ENCODE measurements at regions not wholly inside any gene's neighbourhood (a gene's known extent, or its start where the extent isn't known, plus 50 kb on each side); places are given as distances from the start of the nearest gene placed in this dataset.
"Not testable (repeated sequence)": the region's sequence is repeated elsewhere in the genome, so short reads cannot be mapped to it uniquely, and the experiment has no call there.

DNA sequence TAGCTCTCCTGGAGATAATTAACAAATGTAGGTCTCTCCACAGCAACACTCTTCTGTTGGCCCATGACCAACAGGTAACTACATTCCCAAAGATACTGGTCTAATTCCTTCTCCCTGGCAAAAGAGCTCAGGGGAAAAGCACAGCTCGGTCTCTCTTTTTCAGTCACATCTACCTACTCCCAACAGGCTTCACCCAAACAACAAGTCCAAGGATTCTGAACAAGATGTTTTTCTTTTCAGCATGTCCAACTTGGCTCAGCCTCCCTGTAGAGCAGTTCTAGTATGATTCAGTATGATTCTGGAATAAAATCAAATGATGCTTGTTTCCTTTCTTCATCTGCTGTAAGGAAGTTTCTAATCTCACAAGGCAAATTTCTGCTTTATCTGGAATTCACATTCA lies 1704.8 kb upstream of the PIK3C3 start:
- no peak overlapping the region for H3K4me3 ChIP-seq (replicated peaks in 1 of 2; ENCODE audit: low read depth in 2 of 2, low read length in 2 of 2)
- TF ChIP-seq, protein P1, sequence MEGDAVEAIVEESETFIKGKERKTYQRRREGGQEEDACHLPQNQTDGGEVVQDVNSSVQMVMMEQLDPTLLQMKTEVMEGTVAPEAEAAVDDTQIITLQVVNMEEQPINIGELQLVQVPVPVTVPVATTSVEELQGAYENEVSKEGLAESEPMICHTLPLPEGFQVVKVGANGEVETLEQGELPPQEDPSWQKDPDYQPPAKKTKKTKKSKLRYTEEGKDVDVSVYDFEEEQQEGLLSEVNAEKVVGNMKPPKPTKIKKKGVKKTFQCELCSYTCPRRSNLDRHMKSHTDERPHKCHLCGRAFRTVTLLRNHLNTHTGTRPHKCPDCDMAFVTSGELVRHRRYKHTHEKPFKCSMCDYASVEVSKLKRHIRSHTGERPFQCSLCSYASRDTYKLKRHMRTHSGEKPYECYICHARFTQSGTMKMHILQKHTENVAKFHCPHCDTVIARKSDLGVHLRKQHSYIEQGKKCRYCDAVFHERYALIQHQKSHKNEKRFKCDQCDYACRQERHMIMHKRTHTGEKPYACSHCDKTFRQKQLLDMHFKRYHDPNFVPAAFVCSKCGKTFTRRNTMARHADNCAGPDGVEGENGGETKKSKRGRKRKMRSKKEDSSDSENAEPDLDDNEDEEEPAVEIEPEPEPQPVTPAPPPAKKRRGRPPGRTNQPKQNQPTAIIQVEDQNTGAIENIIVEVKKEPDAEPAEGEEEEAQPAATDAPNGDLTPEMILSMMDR (IDR thresholded peaks at IDR 0.05; ENCODE audit: low read depth, low read length): no peak
- DNase-seq (ENCODE audit: low read depth in 2 of 2): no peak

DNA sequence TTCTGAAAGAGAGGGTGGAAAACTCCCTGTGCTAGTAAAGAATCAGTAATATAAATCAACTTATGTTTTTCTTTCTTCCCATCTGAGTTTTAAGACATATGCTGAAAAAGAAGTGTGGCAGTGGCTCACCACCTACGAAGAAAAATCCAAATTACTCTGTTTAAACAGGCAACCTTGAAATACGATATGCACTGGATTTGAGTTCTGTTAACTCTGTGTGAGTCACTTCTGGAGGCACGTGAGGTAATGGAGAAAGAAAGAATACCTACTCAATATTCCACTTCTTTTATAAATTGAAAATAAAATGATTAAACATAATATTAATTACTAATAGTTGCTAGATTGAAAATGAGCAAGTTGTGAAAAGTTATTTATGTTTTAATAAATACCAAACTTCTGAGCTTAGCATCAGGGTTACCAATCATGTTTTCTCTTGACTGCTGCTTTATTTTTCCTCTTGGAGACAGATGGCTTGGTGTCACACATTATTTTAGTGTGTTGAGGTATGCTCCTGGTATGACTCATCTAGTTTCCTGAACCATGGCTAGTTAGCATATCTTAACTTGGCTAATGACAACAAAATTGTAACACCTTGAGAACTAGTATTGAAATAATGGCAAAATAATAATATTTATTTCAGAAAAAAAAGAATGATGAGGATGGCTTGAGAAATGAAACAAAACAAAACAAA lies 1705.5 kb upstream of the PIK3C3 start:
- H3K4me3 ChIP-seq (replicated peaks in 1 of 2; ENCODE audit: low read depth in 2 of 2, low read length in 2 of 2): no peak overlapping the region
- DNase-seq (ENCODE audit: low read depth in 2 of 2): no peak
- TF ChIP-seq, protein P1 (IDR thresholded peaks at IDR 0.05; ENCODE audit: low read depth, low read length): no peak

DNA sequence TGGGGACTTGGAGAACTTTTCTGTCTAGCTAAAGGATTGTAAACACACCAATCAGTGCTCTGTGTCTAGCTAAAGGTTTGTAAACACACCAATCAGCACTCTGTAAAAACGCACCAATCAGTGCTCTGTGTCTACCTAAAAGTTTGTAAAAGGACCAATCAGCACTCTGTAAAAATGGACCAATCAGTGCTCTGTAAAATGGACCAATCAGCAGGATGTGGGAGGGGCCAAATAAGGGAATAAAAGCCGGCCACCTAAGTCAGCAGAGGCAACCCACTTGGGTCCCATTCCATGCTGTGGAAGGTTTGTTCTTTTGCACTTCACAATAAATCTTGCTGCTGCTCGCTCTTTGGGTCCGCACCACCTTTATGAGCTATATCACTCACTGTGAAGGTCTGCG lies 1709.4 kb upstream of the PIK3C3 start:
- H3K4me3 ChIP-seq (replicated peaks in 1 of 2; ENCODE audit: low read depth in 2 of 2, low read length in 2 of 2); DNase-seq (ENCODE audit: low read depth in 2 of 2): not testable (repeated sequence)

DNA sequence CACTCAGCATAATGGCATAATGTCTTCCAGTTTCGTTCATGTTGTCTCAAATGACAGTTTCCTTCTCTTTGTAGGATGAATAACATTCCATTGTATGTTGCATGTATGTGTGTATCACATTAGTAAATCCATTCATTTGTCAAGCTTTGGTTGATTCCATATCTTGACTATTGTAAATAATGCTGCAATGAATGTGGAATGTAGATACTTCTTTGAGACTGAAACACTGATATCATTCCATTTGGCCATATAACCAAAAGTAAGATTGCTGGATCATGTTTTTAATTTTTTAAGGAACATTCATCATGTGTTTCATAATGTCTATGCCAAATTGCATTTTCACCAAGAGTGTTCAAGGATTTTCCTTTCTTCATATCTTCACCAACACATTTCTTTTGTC lies 1711.4 kb upstream of the PIK3C3 start:
- no peak for DNase-seq (ENCODE audit: low read depth in 2 of 2)
- TF ChIP-seq, protein P1 (IDR thresholded peaks at IDR 0.05; ENCODE audit: low read depth, low read length): no peak
- no peak overlapping the region for H3K4me3 ChIP-seq (replicated peaks in 1 of 2; ENCODE audit: low read depth in 2 of 2, low read length in 2 of 2)

DNA sequence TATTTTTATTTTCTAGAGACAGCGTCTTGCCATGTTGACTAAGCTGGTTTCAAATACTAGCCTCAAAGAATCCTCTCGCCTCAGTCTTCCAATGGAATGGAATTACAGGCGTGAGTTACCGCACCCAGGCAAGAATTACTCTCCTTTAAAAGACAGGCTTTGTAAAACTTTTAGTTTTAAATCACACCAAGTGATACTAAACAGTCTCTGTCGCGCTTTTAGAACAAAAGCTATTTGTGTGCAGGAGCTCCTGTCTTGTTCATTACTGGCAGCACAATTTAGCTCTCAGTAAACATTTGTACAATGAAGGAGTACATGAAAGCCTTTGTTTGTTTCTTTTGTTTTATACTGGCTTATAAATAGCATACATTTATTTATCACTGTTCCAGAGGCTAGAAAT lies 1719.2 kb upstream of the PIK3C3 start:
- TF ChIP-seq, protein P1 (IDR thresholded peaks at IDR 0.05; ENCODE audit: low read depth, low read length): no peak
- no peak overlapping the region for H3K4me3 ChIP-seq (replicated peaks in 1 of 2; ENCODE audit: low read depth in 2 of 2, low read length in 2 of 2)
- DNase-seq (ENCODE audit: low read depth in 2 of 2): no peak

DNA sequence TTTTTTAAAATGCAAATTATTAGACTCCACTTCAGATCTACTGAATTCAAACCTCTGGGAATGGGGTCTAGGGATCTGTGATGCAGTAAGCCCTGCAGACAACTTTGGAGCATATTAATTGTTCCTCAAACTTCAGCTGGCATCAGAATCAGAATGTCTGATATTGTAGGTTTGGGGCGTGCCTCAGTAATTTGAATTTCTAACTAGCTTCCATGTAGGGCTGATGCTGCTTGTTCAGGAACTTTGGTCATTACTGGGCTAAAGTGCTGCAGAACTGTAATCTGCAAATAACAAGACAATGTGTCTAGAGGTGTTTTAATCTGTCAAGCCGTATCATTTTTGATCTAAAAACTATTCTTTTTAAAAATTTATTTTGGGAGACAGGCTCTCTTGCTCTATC lies 1719.7 kb upstream of the PIK3C3 start:
- TF ChIP-seq, protein P1 (IDR thresholded peaks at IDR 0.05; ENCODE audit: low read depth, low read length): no peak
- no peak overlapping the region for H3K4me3 ChIP-seq (replicated peaks in 1 of 2; ENCODE audit: low read depth in 2 of 2, low read length in 2 of 2)
- no peak for DNase-seq (ENCODE audit: low read depth in 2 of 2)

DNA sequence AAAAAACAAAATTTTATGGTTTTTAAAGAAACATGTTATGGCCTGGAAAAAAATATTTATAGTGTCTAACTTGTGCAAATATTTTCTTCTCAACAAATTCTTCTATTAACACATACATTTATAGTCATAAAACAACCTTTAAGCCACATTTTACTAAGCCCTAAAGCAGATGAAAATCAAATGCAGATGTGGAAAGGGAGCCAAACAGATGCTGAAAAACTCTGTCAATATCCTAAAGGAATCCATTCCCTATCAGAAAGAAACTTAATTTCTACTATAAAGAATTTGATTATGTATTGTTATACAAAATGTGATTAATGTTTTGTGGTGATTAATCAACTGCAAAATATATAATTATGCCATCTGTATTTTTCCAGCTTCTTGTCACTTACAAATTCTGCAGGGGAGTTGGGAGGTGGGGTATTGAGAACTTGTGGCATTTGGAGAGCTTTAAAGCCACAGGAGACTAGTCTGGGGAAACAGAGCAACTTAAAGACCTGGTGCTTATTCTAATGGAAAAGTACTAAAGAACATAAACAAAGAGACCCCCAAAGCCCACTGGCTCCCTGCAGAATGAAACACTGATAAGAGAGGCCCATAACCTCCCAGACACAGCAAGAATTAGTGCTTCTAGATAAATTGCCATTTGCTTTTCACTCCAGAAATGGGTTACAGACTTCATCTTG lies 1721.0 kb upstream of the PIK3C3 start:
- TF ChIP-seq, protein P1 (IDR thresholded peaks at IDR 0.05; ENCODE audit: low read depth, low read length): no peak
- no peak for DNase-seq (ENCODE audit: low read depth in 2 of 2)
- no peak overlapping the region for H3K4me3 ChIP-seq (replicated peaks in 1 of 2; ENCODE audit: low read depth in 2 of 2, low read length in 2 of 2)
